Activated CD8-positive, alpha-beta T cell treated with anti-CD3 and anti-CD28 coated beads for 36 hours (primary cell): ENCODE measurements at regions not wholly inside any gene's neighbourhood (a gene's known extent, or its start where the extent isn't known, plus 50 kb on each side); places are given as distances from the start of the nearest gene placed in this dataset.
A peak's percentile ranks its signal among the peaks of the same experiment; 100 is the strongest.

Experiments
- ATAC-seq: fragments of 200-7000 bp; cut with Tn5 transposase; one replicate; pipeline ENCODE4 v1.10.0; 2021; ENCODE audit warnings: mild to moderate bottlenecking, moderate library complexity
- CTCF ChIA-PET: fragments of 350-600 bp; sonication (Branson Sonifier 250); formaldehyde crosslinking; loops from one replicate; lab custom pipeline; 2021; ENCODE audit warnings: antibody characterized with exemption; lab: Charles Lee
- POLR2A ChIA-PET: fragments of 350-600 bp; sonication (Branson Sonifier 250); formaldehyde crosslinking; loops from one replicate; lab custom pipeline; 2021; ENCODE audit warnings: antibody characterized with exemption; lab: Charles Lee
- DNase-seq: peaks from one replicate; pipeline ENCODE4 v3.0.0-alpha.2; 2020
- H3K27ac Mint-ChIP-seq: one replicate; pipeline ENCODE4 v1.8.0; 2021; ENCODE audit warnings: mild to moderate bottlenecking, mixed read lengths
- H3K27me3 Mint-ChIP-seq: one replicate; pipeline ENCODE4 v1.8.0; 2021; ENCODE audit warnings: mixed read lengths
- H3K36me3 Mint-ChIP-seq: one replicate; pipeline ENCODE4 v1.8.0; 2021; ENCODE audit warnings: low read depth, mixed read lengths
- H3K4me1 Mint-ChIP-seq: one replicate; pipeline ENCODE4 v1.8.0; 2021; ENCODE audit warnings: low read depth, mixed read lengths
- H3K4me3 Mint-ChIP-seq: one replicate; pipeline ENCODE4 v1.8.0; 2021; ENCODE audit warnings: mild to moderate bottlenecking, moderate library complexity, mixed read lengths
- H3K9me3 Mint-ChIP-seq: one replicate; pipeline ENCODE4 v1.8.0; 2021; ENCODE audit warnings: mixed read lengths
- CTCF ChIP-seq: fragments of 200-600 bp; IDR thresholded peaks from one replicate; pipeline ENCODE4 v1.8.0; 2022; ENCODE audit warnings: antibody characterized with exemption, mild to moderate bottlenecking
- intact Hi-C: fragments of 100-400 bp; cut with micrococcal nuclease; formaldehyde crosslinking; loops from one replicate; pipeline ENCODE4 v1.10.0; 2022

DNA sequence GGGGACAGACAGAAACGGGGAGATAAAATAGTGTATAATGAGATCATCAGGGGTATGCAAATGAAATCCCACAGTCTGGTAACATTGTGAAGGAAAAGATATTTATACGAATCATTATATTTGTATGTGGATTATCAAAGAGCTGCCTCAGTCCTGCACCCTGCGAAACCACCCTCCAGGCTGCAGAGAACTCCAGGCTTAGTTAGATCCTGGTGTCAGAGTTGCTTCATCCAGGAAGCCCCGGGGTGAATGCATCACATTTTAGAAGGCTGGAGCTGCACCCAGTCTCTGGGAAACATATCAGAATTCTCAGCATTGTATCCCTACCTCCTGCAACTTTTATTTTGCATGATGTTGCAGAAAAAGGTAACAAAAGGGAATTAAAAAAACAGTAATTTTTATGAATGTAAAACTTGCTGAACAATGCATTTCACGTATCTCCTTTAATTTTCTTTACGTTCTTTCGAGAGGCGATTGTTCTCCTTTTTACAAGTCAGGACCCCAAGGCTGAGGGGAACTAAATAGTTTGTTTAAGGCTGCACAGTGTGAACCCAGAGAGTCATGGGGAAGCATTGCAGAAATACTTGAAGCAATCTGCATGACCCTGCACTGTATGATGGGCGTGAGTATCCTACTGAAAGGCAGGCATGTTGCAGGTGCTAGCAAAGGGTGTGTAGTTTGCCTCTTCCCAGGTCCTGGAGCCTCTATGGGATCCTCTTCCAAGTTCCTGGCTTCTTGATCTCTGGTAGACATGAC lies 299.5 kb upstream of the CLNK start:
- H3K9me3 Mint-ChIP-seq, result no peaks in the 10 kb centered on the region
- no peaks in the 10 kb centered on the region for H3K27me3 Mint-ChIP-seq
- DNase-seq, result no peak
- ATAC-seq, result no peak
- TF ChIP-seq CTCF, result no peak
- no peaks in the 10 kb centered on the region for H3K36me3 Mint-ChIP-seq
- ChIA-PET CTCF (no interaction called here), POLR2A (no interaction called here)
- peaks cover 14% of the 10 kb centered on the region for H3K4me1 Mint-ChIP-seq
- no peak overlapping the region for H3K27ac Mint-ChIP-seq
- H3K4me3 Mint-ChIP-seq, result no peak overlapping the region
- intact Hi-C loops, result no loop called here

DNA sequence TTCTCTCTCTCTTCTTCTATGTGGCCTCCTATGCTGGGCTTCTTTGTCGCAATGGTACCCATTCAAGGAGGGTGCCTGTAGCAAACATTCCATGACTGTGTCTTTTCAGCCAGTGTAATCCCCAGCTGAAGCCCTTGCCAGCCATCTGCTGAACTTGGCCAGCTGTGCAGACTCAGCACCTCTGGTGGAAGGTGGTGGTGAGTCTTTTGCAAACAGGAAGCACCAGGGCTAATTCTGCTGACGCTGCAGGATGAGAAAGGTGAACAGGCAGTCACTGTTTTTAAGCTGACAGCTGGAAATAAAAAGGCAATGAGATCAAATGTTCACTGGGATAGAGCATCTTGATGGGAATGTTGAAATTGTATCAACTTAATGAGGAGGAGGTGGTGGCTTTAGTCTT lies 298.7 kb upstream of the CLNK start:
- POLR2A ChIA-PET, result no interaction called here
- no peaks in the 10 kb centered on the region for H3K27me3 Mint-ChIP-seq

DNA sequence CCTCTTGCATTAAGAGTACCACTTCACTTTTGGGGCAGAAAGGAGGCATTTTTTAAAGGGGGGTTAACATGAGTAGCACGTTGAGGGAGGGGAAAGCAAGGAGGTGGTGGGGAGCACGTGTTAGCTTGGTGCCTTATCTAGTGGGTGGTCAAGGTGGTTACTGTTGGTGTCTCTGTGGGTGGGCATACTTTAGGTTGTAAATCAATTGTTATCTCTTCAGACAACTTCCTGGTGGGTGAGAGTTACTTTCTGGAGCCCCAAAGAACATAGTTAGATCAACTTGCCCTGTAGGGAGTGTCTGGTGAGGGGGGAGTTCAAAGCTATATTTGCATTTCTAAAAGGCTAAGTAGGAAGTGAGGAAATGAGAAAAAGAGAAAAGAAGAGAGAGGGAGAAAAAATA lies 297.7 kb upstream of the CLNK start:
- ChIA-PET CTCF (no interaction called here), POLR2A (no interaction called here)
- no peak for DNase-seq
- no peak for TF ChIP-seq CTCF
- intact Hi-C loops, result no loop called here
- no peak for ATAC-seq
- no peak overlapping the region for H3K4me3 Mint-ChIP-seq
- no peak overlapping the region for H3K27ac Mint-ChIP-seq
- no peaks in the 10 kb centered on the region for H3K36me3 Mint-ChIP-seq
- H3K27me3 Mint-ChIP-seq, result no peaks in the 10 kb centered on the region
- no peaks in the 10 kb centered on the region for H3K9me3 Mint-ChIP-seq
- peaks cover 14% of the 10 kb centered on the region for H3K4me1 Mint-ChIP-seq

More for the DNA sequence above, 298.7 kb upstream of the CLNK start:
- CTCF ChIA-PET, result no interaction called here
- intact Hi-C loops, result no loop called here
- no peak for TF ChIP-seq CTCF
- no peak overlapping the region for H3K27ac Mint-ChIP-seq
- DNase-seq (peak; percentile 33), ATAC-seq (no peak)
- no peaks in the 10 kb centered on the region for H3K36me3 Mint-ChIP-seq
- H3K4me3 Mint-ChIP-seq, result no peak overlapping the region
- H3K9me3 Mint-ChIP-seq, result no peaks in the 10 kb centered on the region
- H3K4me1 Mint-ChIP-seq, result peaks cover 14% of the 10 kb centered on the region

- H3K27me3 Mint-ChIP-seq, result no peaks in the 10 kb centered on the region
Observed at GRCh38 chr4:10981576-10981975, 297.0 kb upstream of the CLNK start.

More at GRCh38 chr4:10981576-10981975, 297.0 kb upstream of the CLNK start:
- no peak overlapping the region for H3K4me3 Mint-ChIP-seq
- H3K27ac Mint-ChIP-seq, result no peak overlapping the region
- peaks cover 14% of the 10 kb centered on the region for H3K4me1 Mint-ChIP-seq
- intact Hi-C loops, result no loop called here
- ATAC-seq (no peak), DNase-seq (no peak)
- no peak for TF ChIP-seq CTCF
- ChIA-PET CTCF (no interaction called here), POLR2A (no interaction called here)
- no peaks in the 10 kb centered on the region for H3K36me3 Mint-ChIP-seq
- H3K9me3 Mint-ChIP-seq, result no peaks in the 10 kb centered on the region
